ENCODE measurements at regions not wholly inside any gene's neighbourhood (a gene's known extent, or its start where the extent isn't known, plus 50 kb on each side); places are given as distances from the start of the nearest gene placed in this dataset.

DNA sequence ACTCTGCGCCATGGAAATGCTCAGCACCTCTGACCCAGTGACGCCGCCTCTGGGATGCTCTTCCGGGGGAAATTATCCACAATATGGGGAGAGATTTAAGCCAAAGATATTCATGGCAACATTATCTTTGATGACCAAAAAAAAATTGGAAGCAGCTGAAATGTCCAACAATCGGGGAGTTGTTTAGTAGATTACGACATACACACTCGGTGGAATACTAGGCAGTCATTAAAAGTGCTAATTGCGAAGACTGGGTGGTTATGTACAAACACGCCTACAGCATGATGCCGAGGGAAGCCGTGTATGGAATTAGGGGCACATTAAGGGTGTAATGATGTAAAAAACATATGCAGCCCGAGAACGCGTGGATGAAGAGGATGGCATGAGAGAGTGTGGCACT lies 75.2 kb downstream of the UNCX start:
- TF ChIP-seq EP300 (IDR thresholded peaks at IDR 0.05) (no peak), CTCF (IDR thresholded peaks at IDR 0.05) (no peak)

Data from ovary (tissue), 3 donors.